Mesodermal cell (in vitro differentiated cells): ENCODE measurements at regions not wholly inside any gene's neighbourhood (a gene's known extent, or its start where the extent isn't known, plus 50 kb on each side); places are given as distances from the start of the nearest gene placed in this dataset.

Experiments used
- H3K27ac ChIP-seq: 2 replicates; pipeline ENCODE4 v1.7.0; 2013; ENCODE audit warnings: mild to moderate bottlenecking, low read depth, low read length, moderate library complexity; ENCODE audit not compliant: severe bottlenecking
- H3K36me3 ChIP-seq: 2 replicates; pipeline ENCODE4 v1.7.1; 2013; ENCODE audit warnings: mild to moderate bottlenecking, low read length, moderate library complexity; ENCODE audit not compliant: control insufficient read depth, insufficient read depth
- H3K4me1 ChIP-seq: one replicate; pipeline ENCODE4 v1.7.1; 2013; ENCODE audit warnings: mild to moderate bottlenecking, low read length; ENCODE audit not compliant: insufficient read depth, control insufficient read depth, poor library complexity, severe bottlenecking
- H3K4me3 ChIP-seq: 2 replicates; pipeline ENCODE4 v1.7.0; 2013; ENCODE audit warnings: low read length, control low read depth, mild to moderate bottlenecking; ENCODE audit not compliant: insufficient read depth, poor library complexity, severe bottlenecking; ENCODE audit errors: extremely low read depth
- H3K9me3 ChIP-seq: 2 replicates; pipeline ENCODE4 v1.7.1; 2013; ENCODE audit warnings: mild to moderate bottlenecking, low read length, moderate library complexity; ENCODE audit not compliant: control insufficient read depth
- WGBS, 2 experiments: methylation state at CpG; one replicate each; pipeline ENCODE4 v1.1.5; 2013; ENCODE audit warnings: missing lambda C conversion rate in 2 of 2; ENCODE audit not compliant: insufficient coverage in 2 of 2; 5-methylcytosine and 5-hydroxymethylcytosine counted together

DNA sequence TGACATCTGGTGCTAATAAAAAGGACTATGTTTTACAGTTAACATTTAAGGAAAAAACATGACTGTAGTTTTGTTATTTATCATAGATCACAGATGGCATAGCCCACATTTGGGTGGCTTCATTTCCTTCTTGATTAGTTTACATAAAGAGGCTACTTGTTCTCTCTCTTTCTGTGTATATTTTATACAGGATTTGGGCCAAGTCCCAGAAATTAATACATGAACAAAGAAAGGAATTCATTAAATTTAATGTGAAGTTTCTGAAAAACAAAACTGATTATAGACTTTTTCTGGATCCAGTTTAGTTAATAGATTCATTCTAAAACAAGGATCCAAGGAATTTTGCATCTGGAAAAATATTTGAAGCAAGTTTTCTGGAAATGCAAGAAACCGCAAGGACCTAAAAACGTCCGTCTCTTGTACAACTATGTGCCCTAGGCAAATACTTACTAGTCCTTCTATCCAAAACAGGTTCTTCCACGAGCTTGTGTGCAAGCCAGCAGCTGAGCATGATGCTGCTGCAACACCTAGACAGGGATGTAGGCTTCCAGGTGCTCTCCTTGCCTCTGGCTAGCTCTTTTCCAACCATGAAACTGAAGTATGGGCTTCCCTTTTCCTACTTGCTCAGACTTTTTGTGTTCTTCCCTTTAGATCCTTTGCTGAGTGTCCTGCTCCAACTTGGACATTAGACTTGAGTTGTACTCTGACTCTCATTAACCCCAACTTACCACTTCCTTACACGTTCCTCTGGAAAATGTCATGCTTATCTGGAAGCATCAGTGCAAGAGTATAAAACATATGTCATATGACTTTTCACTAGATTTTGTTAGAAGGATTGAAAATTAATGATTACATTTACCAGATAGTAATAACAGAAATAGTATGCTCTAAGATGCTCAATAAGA is 161.5 kb upstream of the STARD13 start:
- Histone ChIP-seq H3K4me1 (no peaks in the 10 kb centered on the region), H3K9me3 (no peaks in the 10 kb centered on the region), H3K27ac (no peak overlapping the region), H3K36me3 (no peaks in the 10 kb centered on the region), H3K4me3 (no peak overlapping the region)
- 84 to 91% methylated on average over 4 of the region's 5 CpGs for WGBS, 2 experiments

GRCh38 chr13:33448889-33449288 is 163.3 kb upstream of the STARD13 start:
- H3K4me1 ChIP-seq, result no peaks in the 10 kb centered on the region
- H3K4me3 ChIP-seq, result no peak overlapping the region
- no peaks in the 10 kb centered on the region for H3K9me3 ChIP-seq
- H3K27ac ChIP-seq, result no peak overlapping the region
- no peaks in the 10 kb centered on the region for H3K36me3 ChIP-seq
- no CpG with 5 or more reads among the region's 1 CpG for WGBS, 2 experiments

DNA sequence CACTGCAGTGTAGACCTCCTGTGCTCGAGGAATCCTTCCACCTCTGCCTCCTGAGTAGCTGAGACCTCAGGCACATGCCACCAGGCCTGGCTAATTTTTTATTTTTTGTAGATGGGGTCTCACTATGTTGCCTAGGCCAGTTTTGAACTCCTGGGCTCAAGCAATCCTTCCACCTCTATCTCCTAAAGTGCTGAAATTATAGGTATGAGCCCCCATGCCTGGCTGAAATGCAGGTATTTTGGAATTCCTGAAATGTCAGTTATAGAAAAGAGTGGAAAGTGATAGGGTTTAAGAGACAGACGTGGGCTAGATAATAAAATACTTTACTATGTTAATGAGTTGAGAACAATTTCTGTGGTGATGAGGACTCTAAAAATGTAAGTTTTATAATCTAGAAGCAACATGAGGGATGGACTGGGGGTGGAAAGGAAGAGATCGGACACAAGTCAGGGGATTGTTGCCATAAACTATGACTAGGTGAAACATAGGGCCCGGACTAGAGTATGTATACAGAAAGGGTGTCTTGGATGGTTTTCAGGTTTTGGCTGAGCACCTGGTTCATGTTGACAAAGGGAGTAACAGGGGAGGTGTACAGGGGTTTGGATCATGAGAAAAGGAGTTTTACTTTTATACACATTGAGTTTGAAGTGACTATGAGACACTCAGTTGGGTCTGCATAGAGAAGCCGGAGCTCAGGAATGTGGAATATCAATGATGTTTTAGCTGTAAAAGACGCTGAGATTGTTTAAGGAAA is 165.6 kb upstream of the STARD13 start:
- 91 to 94% methylated on average over 5 to 6 of the region's 6 CpGs for WGBS, 2 experiments
- H3K9me3 ChIP-seq, result no peaks in the 10 kb centered on the region
- H3K4me1 ChIP-seq, result no peaks in the 10 kb centered on the region
- H3K4me3 ChIP-seq, result no peak overlapping the region
- no peaks in the 10 kb centered on the region for H3K36me3 ChIP-seq
- no peak overlapping the region for H3K27ac ChIP-seq

GRCh38 chr13:33452873-33453517 is 167.4 kb upstream of the STARD13 start:
- WGBS, 2 experiments, result 60% methylated on average over 1 of the region's 2 CpGs; no CpG with 5 or more reads in 1 of the 2 experiments
- H3K4me3 ChIP-seq, result no peak overlapping the region
- H3K4me1 ChIP-seq, result no peaks in the 10 kb centered on the region
- H3K36me3 ChIP-seq, result no peaks in the 10 kb centered on the region
- H3K9me3 ChIP-seq, result no peaks in the 10 kb centered on the region
- no peak overlapping the region for H3K27ac ChIP-seq

DNA sequence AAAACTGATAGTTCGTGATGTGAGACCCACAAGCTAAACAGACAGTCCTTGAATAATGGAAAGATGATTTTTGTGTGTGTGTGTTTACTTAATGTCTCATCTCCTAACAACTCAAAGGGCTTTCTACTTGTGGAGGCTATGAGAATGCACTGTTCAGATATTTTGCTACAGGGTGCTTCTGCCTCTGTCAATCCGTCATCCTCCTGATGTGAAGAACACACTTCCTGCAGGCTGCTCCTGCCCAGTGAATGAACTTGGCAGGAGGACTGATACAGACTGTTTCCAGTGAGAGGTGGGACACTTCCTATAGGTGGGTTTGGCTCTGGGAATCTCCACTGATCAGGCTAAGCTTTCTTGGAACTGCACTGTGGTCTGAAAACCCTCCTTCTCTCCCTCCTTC is 168.4 kb upstream of the STARD13 start:
- Histone ChIP-seq H3K4me3 (no peak overlapping the region), H3K9me3 (no peaks in the 10 kb centered on the region), H3K27ac (no peak overlapping the region), H3K4me1 (no peaks in the 10 kb centered on the region), H3K36me3 (no peaks in the 10 kb centered on the region)
- WGBS, 2 experiments, result 83% methylated on average over 2 of the region's 2 CpGs; no CpG with 5 or more reads in 1 of the 2 experiments

DNA sequence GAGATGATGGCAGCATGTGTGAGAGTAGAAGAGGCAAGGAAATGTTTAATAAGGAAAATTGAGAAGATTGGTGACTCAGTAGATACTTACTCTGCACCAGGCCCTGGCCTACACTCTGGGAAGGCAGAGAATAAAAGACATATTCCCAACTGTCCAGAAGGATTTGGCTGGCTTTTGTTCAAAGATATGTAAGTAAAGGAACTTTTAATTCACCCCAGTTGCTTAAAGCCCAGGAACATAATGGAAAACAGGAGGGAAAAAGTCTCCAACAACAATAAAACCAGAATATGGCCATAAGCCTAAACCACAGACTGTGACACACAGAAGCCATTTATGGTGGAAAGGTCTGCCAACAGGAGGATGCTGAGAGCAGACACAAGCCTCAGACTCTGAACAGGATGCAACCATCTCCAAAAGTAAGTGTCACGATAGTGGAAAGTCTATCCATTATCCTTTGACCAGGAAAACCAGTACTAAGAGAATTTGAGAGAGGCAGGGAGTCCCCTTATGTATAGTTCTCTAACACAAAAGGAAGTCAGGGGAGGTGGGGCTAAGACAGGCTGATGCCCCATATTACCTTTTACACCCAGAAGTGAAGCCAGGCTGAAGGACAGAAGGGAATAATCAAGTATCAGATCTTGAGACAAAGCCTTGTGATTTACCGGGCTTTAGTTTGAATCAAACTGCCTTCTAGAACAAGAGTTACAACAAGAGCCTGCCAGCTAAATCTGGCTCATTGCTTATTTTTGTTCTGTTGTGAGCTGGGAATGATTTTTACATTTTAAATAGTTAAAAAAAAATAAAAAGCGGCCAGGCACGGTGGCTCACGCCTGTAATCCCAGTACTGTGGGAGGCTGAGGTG is 169.5 kb upstream of the STARD13 start:
- H3K9me3 ChIP-seq, result no peaks in the 10 kb centered on the region
- H3K4me3 ChIP-seq, result no peak overlapping the region
- H3K27ac ChIP-seq, result no peak overlapping the region
- H3K36me3 ChIP-seq, result no peaks in the 10 kb centered on the region
- no peaks in the 10 kb centered on the region for H3K4me1 ChIP-seq
- WGBS, 2 experiments, result 100% methylated on average over 1 of the region's 5 CpGs; no CpG with 5 or more reads in 1 of the 2 experiments

DNA sequence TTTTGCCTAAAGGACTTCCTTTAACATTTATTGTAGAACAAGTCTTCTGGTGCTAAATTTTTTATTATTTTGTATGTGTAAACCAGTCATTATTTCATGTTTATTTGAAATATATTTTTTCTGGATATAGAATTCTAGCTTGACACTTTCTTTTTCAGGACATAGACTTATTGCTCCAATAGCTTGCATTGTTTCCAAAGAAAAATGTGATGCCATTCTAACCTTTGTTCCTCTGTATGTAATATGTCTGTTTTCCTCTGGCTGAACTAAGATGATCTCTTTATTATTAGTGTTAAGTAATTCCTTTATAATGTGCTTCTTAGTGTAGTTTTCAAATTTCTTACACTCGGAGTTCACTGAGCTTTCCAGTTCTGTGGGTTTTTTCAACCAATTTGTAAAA is 174.1 kb upstream of the STARD13 start:
- Histone ChIP-seq H3K9me3 (no peaks in the 10 kb centered on the region), H3K4me1 (no peaks in the 10 kb centered on the region), H3K36me3 (no peaks in the 10 kb centered on the region), H3K27ac (no peak overlapping the region), H3K4me3 (no peak overlapping the region)
- no CpG with 5 or more reads among the region's 1 CpG for whole genome bisulfite sequencing, 2 experiments

DNA sequence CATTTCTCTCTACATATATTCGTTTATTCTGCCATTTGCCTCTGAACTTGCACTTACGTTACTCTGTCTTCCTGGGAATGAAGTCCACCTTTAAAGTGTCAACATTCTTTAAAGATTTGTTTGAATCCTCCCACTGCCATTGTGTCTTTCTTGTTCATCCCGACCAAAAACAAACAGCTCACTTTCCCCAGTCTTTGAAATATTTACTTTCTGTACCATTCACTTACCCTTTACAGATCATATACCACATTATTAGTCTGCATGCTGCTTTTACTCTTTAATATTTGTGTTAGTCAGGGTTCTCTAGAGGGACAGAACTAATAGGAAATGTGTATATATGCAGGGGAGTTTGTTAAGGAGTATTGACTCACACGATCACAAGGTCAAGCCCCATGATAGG is 176.6 kb upstream of the STARD13 start:
- Histone ChIP-seq H3K9me3 (no peaks in the 10 kb centered on the region), H3K27ac (no peak overlapping the region), H3K4me3 (no peak overlapping the region), H3K36me3 (no peaks in the 10 kb centered on the region), H3K4me1 (no peaks in the 10 kb centered on the region)
- 87% methylated on average over 4 of the region's 4 CpGs for WGBS, 2 experiments

DNA sequence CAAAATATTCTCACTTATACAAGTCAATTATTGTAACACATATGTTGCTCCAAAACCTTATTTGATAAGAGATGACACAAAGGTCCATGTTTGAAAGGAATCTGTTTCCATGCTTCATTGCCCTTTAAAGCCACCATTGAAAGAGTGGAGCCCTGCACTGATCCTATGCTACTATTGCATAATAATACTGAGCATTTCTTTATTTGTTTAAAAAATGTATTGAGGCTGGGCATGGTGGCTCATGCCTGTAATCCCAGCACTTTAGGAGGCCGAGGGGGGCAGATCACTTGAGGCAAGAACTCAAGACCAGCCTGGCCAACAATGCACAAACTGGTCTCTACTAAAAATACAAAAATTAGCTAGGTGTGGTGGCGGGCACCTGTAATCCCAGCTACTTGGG is 178.8 kb upstream of the STARD13 start:
- 75 to 91% methylated on average over 1 to 2 of the region's 2 CpGs for WGBS, 2 experiments

GRCh38 chr13:33466262-33466661 is 180.7 kb upstream of the STARD13 start:
- no peaks in the 10 kb centered on the region for H3K9me3 ChIP-seq
- H3K4me1 ChIP-seq, result no peaks in the 10 kb centered on the region
- H3K4me3 ChIP-seq, result no peak overlapping the region
- no peaks in the 10 kb centered on the region for H3K36me3 ChIP-seq
- no peak overlapping the region for H3K27ac ChIP-seq
- 60% methylated on average over 1 of the region's 2 CpGs; no CpG with 5 or more reads in 1 of the 2 experiments for WGBS, 2 experiments

More for the DNA sequence above, 178.8 kb upstream of the STARD13 start:
- H3K4me3 ChIP-seq, result no peak overlapping the region
- no peaks in the 10 kb centered on the region for H3K4me1 ChIP-seq
- H3K27ac ChIP-seq, result no peak overlapping the region
- no peaks in the 10 kb centered on the region for H3K36me3 ChIP-seq
- H3K9me3 ChIP-seq, result no peaks in the 10 kb centered on the region
